Endodermal cell (in vitro differentiated cells): ENCODE measurements at regions not wholly inside any gene's neighbourhood (a gene's known extent, or its start where the extent isn't known, plus 50 kb on each side); places are given as distances from the start of the nearest gene placed in this dataset.

Experiments used
- DNase-seq: peaks from one replicate; pipeline ENCODE4 v3.0.0-alpha.2; 2017
- H3K27ac ChIP-seq: 2 replicates; pipeline ENCODE4 v1.5.1; 2013; ENCODE audit warnings: mild to moderate bottlenecking, low read depth, low read length, moderate library complexity
- H3K27me3 ChIP-seq: 2 replicates; pipeline ENCODE4 v1.6.1; 2013; ENCODE audit warnings: mild to moderate bottlenecking, low read length, moderate library complexity; ENCODE audit not compliant: insufficient read depth, control insufficient read depth, poor library complexity, severe bottlenecking
- H3K36me3 ChIP-seq: 2 replicates; pipeline ENCODE4 v1.7.0; 2013; ENCODE audit warnings: mild to moderate bottlenecking, low read length, moderate library complexity; ENCODE audit not compliant: control insufficient read depth, insufficient read depth
- H3K4me1 ChIP-seq: one replicate; pipeline ENCODE4 v1.7.0; 2013; ENCODE audit warnings: low read length; ENCODE audit not compliant: control insufficient read depth, insufficient read depth
- H3K4me3 ChIP-seq: 2 replicates; pipeline ENCODE4 v1.5.1; 2013; ENCODE audit warnings: mild to moderate bottlenecking, low read length, moderate library complexity
- H3K9ac ChIP-seq: 2 replicates; pipeline ENCODE4 v1.6.1; 2013; ENCODE audit warnings: mild to moderate bottlenecking, low read length, moderate library complexity; ENCODE audit not compliant: poor library complexity, severe bottlenecking; ENCODE audit errors: extremely low read depth
- H3K9me3 ChIP-seq: 2 replicates; pipeline ENCODE4 v1.6.1; 2013; ENCODE audit warnings: mild to moderate bottlenecking, low read length, moderate library complexity; ENCODE audit not compliant: control insufficient read depth
- H3K27ac Mint-ChIP-seq: 2 replicates; pipeline ENCODE4 v1.8.0; 2020; ENCODE audit warnings: mixed read lengths
- H3K27me3 Mint-ChIP-seq: 2 replicates; pipeline ENCODE4 v1.8.0; 2021; ENCODE audit warnings: mild to moderate bottlenecking, mixed read lengths; ENCODE audit not compliant: insufficient read depth
- H3K36me3 Mint-ChIP-seq: 2 replicates; pipeline ENCODE4 v1.8.0; 2020; ENCODE audit warnings: low read depth, mixed read lengths
- H3K4me1 Mint-ChIP-seq: 2 replicates; pipeline ENCODE4 v1.8.0; 2020; ENCODE audit warnings: mixed read lengths
- H3K4me3 Mint-ChIP-seq: 2 replicates; pipeline ENCODE4 v1.8.0; 2020; ENCODE audit warnings: mild to moderate bottlenecking, moderate library complexity, mixed read lengths
- H3K9me3 Mint-ChIP-seq: 2 replicates; pipeline ENCODE4 v1.8.0; 2020; ENCODE audit warnings: mild to moderate bottlenecking, mixed read lengths
- WGBS, 2 experiments: methylation state at CpG; one replicate each; pipeline versions ENCODE4 v1.1.5 to v1.1.7; 2013; ENCODE audit warnings: missing lambda C conversion rate in 2 of 2, mixed read lengths in 1 of 2; ENCODE audit not compliant: insufficient coverage in 1 of 2, insufficient read length in 1 of 2; 5-methylcytosine and 5-hydroxymethylcytosine counted together
- TF ChIP-seq, protein P1 (sequence below): fragments of 200-600 bp; sonication (generic); conservative IDR thresholded peaks from 2 replicates; pipeline ENCODE4 v1.5.0; 2021; ENCODE audit warnings: antibody characterized with exemption, mild to moderate bottlenecking

- Mint-ChIP-seq H3K4me3 (no peak overlapping the region), H3K9me3 (peaks cover 24% of the 10 kb centered on the region), H3K4me1 (no peaks in the 10 kb centered on the region), H3K27ac (no peak overlapping the region), H3K36me3 (peaks cover 2% of the 10 kb centered on the region), H3K27me3 (no peaks in the 10 kb centered on the region)
- H3K4me1 ChIP-seq: no peaks in the 10 kb centered on the region
- no peaks in the 10 kb centered on the region for H3K27me3 ChIP-seq
- H3K4me3 ChIP-seq: no peak overlapping the region
- no peaks in the 10 kb centered on the region for H3K36me3 ChIP-seq
- no peak overlapping the region for H3K27ac ChIP-seq
- TF ChIP-seq, protein P1, sequence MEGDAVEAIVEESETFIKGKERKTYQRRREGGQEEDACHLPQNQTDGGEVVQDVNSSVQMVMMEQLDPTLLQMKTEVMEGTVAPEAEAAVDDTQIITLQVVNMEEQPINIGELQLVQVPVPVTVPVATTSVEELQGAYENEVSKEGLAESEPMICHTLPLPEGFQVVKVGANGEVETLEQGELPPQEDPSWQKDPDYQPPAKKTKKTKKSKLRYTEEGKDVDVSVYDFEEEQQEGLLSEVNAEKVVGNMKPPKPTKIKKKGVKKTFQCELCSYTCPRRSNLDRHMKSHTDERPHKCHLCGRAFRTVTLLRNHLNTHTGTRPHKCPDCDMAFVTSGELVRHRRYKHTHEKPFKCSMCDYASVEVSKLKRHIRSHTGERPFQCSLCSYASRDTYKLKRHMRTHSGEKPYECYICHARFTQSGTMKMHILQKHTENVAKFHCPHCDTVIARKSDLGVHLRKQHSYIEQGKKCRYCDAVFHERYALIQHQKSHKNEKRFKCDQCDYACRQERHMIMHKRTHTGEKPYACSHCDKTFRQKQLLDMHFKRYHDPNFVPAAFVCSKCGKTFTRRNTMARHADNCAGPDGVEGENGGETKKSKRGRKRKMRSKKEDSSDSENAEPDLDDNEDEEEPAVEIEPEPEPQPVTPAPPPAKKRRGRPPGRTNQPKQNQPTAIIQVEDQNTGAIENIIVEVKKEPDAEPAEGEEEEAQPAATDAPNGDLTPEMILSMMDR: no peak
- H3K9me3 ChIP-seq: peaks cover 17% of the 10 kb centered on the region
- no peak overlapping the region for H3K9ac ChIP-seq
- no peak for DNase-seq
- 85 to 92% methylated on average over 2 of the region's 2 CpGs for WGBS, 2 experiments
These were observed 1123.7 kb downstream of the PLA2G4A start for GRCh38 chr1:187952446-187952845.

GRCh38 chr1:187956975-187957374 lies 1128.2 kb downstream of the PLA2G4A start:
- Mint-ChIP-seq H3K27ac (no peak overlapping the region), H3K27me3 (no peaks in the 10 kb centered on the region), H3K4me3 (no peak overlapping the region), H3K9me3 (peaks cover 8% of the 10 kb centered on the region), H3K36me3 (peaks cover 2% of the 10 kb centered on the region), H3K4me1 (no peaks in the 10 kb centered on the region)
- 94 to 100% methylated on average over 1 to 3 of the region's 3 CpGs for WGBS, 2 experiments
- no peak overlapping the region for H3K9ac ChIP-seq
- no peak for DNase-seq
- H3K4me3 ChIP-seq: no peak overlapping the region
- H3K27ac ChIP-seq: no peak overlapping the region
- no peaks in the 10 kb centered on the region for H3K36me3 ChIP-seq
- H3K27me3 ChIP-seq: no peaks in the 10 kb centered on the region
- H3K9me3 ChIP-seq: peaks cover 8% of the 10 kb centered on the region
- no peaks in the 10 kb centered on the region for H3K4me1 ChIP-seq
- TF ChIP-seq, protein P1: no peak

GRCh38 chr1:187958207-187958606 lies 1129.5 kb downstream of the PLA2G4A start:
- Mint-ChIP-seq H3K4me1 (no peaks in the 10 kb centered on the region), H3K9me3 (no peaks in the 10 kb centered on the region), H3K27me3 (no peaks in the 10 kb centered on the region), H3K36me3 (no peaks in the 10 kb centered on the region), H3K27ac (no peak overlapping the region), H3K4me3 (no peak overlapping the region)
- WGBS, 2 experiments: 84 to 92% methylated on average over 4 to 6 of the region's 6 CpGs
- Histone ChIP-seq H3K36me3 (no peaks in the 10 kb centered on the region), H3K9ac (no peak overlapping the region), H3K4me1 (no peaks in the 10 kb centered on the region), H3K4me3 (no peak overlapping the region), H3K9me3 (no peaks in the 10 kb centered on the region), H3K27me3 (no peaks in the 10 kb centered on the region), H3K27ac (no peak overlapping the region)
- TF ChIP-seq, protein P1: no peak
- DNase-seq: no peak
